ENCODE measurements at regions not wholly inside any gene's neighbourhood (a gene's known extent, or its start where the extent isn't known, plus 50 kb on each side); places are given as distances from the start of the nearest gene placed in this dataset.

GRCh38 chr5:68459093-68459809, 243.7 kb downstream of the PIK3R1 start:
- H3K4me3 ChIP-seq (ENCODE audit: low read depth, low read length), result no peak overlapping the region
- DNase-seq (ENCODE audit: low read depth), result no peak
- TF ChIP-seq CTCF (IDR thresholded peaks at IDR 0.05; ENCODE audit: insufficient read depth, low read depth, low read length), result no peak

DNA sequence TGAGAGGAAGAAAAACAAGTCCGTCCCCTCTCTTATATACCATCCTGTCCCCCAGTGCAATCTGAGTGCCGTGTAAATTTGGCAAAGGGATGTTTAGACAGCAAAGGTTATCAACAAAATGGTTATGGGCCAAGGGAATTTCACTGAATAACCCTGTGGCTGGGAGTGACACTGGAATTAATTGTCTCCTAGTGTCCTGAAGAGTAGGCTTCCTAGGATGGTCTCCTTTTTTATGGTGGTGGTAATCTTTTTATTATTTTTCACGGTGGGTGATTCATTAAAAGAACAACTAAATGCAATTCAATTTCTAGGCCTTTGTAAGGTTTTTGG, 244.2 kb downstream of the PIK3R1 start:
- H3K4me3 ChIP-seq (ENCODE audit: low read depth, low read length), result no peak overlapping the region
- no peak for TF ChIP-seq CTCF (IDR thresholded peaks at IDR 0.05; ENCODE audit: insufficient read depth, low read depth, low read length)
- no peak for DNase-seq (ENCODE audit: low read depth)

DNA sequence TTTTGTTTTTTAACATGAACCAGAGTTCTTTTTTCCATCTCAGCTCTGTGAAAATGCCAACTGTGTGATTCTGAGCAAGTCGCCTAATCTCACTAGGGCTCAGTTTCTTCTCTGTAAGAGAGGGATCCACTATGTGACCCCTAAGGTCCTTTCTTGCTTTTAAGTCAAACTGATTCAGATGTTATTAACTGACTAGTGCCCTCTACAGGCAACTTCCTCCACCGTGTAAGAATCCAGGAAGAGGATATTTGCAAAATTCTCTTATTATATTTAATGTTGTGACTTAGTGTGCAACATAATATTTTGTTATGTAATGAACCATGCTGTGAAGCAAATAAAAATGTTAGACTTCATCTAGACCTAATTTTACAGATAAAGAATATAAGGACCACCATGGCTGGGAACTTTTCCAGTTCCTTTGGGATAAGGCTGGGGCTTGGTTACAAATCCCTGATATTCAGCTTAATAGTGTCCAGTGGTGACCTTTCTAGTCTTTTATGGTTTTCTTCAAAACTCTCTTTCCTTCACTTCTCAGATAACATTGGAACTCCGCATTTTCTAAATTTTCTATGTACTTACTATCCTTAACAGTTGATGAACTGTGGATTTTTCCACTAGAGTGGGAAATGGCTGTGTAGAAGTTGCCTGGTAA, 244.7 kb downstream of the PIK3R1 start:
- peak; percentile 78 for TF ChIP-seq CTCF (IDR thresholded peaks at IDR 0.05; ENCODE audit: insufficient read depth, low read depth, low read length)
- peak; percentile 83 for DNase-seq (ENCODE audit: low read depth)
- no peak overlapping the region for H3K4me3 ChIP-seq (ENCODE audit: low read depth, low read length)

GRCh38 chr5:68463606-68464005, 248.1 kb downstream of the PIK3R1 start:
- no peak for TF ChIP-seq CTCF (IDR thresholded peaks at IDR 0.05; ENCODE audit: insufficient read depth, low read depth, low read length)
- no peak overlapping the region for H3K4me3 ChIP-seq (ENCODE audit: low read depth, low read length)
- DNase-seq (ENCODE audit: low read depth), result no peak

DNA sequence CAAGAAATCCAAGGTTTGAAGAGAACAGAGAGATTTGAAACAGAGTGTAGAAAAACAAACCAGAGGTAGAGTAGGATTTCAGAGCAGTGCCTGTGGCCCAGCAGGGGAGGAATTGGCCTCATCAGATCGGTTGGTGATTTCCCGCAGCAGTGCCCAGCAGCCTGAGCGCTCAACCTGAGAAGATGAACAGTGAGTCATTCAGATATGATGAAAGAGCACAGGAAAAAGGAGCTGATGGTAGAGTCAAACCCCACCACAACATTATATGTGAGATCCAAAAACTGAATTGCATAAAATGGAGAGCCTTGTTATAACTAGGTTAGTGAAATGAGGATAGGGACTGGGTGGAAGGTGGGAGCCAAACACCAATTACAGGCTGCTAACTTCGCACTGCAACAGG, 248.9 kb downstream of the PIK3R1 start:
- no peak for TF ChIP-seq CTCF (IDR thresholded peaks at IDR 0.05; ENCODE audit: insufficient read depth, low read depth, low read length)
- H3K4me3 ChIP-seq (ENCODE audit: low read depth, low read length), result no peak overlapping the region
- DNase-seq (ENCODE audit: low read depth), result peak; percentile 19

GRCh38 chr5:68465133-68465532, 249.6 kb downstream of the PIK3R1 start:
- no peak for TF ChIP-seq CTCF (IDR thresholded peaks at IDR 0.05; ENCODE audit: insufficient read depth, low read depth, low read length)
- no peak overlapping the region for H3K4me3 ChIP-seq (ENCODE audit: low read depth, low read length)
- DNase-seq (ENCODE audit: low read depth), result no peak

All from fibroblast of villous mesenchyme (primary cell).